A549 (cell line): ENCODE measurements at regions not wholly inside any gene's neighbourhood (a gene's known extent, or its start where the extent isn't known, plus 50 kb on each side); places are given as distances from the start of the nearest gene placed in this dataset.
A peak's percentile ranks its signal among the peaks of the same experiment; 100 is the strongest.

Experiments used
- ATAC-seq, 2 experiments: fragments of 200-7000 bp in 1 of 2; fragments of >200 bp in 1 of 2; cut with Nextera tagmentation in 1 of 2; cut with Tn5 transposase in 1 of 2; 3 replicates each; pipeline versions ENCODE4 v1.8.0 to v1.9.1; 2018 to 2020; ENCODE audit warnings: mild to moderate bottlenecking in 1 of 2, moderate library complexity in 1 of 2
- CTCF ChIA-PET: fragments of 300-600 bp; sonication (Branson Sonifier 250); formaldehyde crosslinking; extraction: SDS; loops from one replicate; lab custom pipeline; 2021; ENCODE audit warnings: antibody characterized with exemption, inconsistent platforms; lab: Yijun Ruan, JAX
- POLR2A ChIA-PET: fragments of 350-600 bp; formaldehyde crosslinking; extraction: SDS; loops from one replicate; lab custom pipeline; 2021; ENCODE audit warnings: antibody characterized with exemption, inconsistent platforms; lab: Yijun Ruan, JAX
- DNase-seq, 2 experiments: peaks; one replicate each; pipeline versions ENCODE4 v3.0.0 to v3.0.0-alpha.2; 2011 to 2016; ENCODE audit warnings: low read depth in 1 of 2, low spot score in 1 of 2
- FAIRE-seq: peaks from 2 replicates; lab custom pipeline; 2011; peaks lifted over from hg19 to GRCh38; lab: Jason Lieb, UNC
- H3K27ac ChIP-seq, 2 experiments: fragments of >200 bp; sonication (Bioruptor Twin); formaldehyde crosslinking; 3 replicates each; pipeline ENCODE4 v1.5.1; 2016 to 2017
- H3K4me1 ChIP-seq: fragments of >200 bp; sonication (Bioruptor Twin); formaldehyde crosslinking; 3 replicates; pipeline ENCODE4 v1.6.1; 2016
- H3K4me2 ChIP-seq: fragments of >200 bp; sonication (Bioruptor Twin); formaldehyde crosslinking; 3 replicates; pipeline ENCODE4 v1.6.1; 2016
- H3K4me3 ChIP-seq: fragments of >200 bp; sonication (Bioruptor Twin); formaldehyde crosslinking; 3 replicates; pipeline ENCODE4 v1.5.1; 2016
- H3K9me3 ChIP-seq: fragments of >200 bp; sonication (Bioruptor Twin); formaldehyde crosslinking; 3 replicates; pipeline ENCODE4 v1.6.1; 2016
- EHF ChIP-seq: fragments of 250-450 bp; sonication (Bioruptor Pico); IDR thresholded peaks from 2 replicates; pipeline ENCODE4 v1.5.0; 2020; ENCODE audit warnings: mild to moderate bottlenecking
- FOSB ChIP-seq: fragments of 250-450 bp; sonication (Bioruptor Pico); IDR thresholded peaks from 2 replicates; pipeline ENCODE4 v1.5.0; 2020; ENCODE audit warnings: mild to moderate bottlenecking, moderate library complexity
- FOSL2 ChIP-seq, 2 experiments: fragments of 450-650 bp in 1 of 2; fragments of >200 bp in 1 of 2; sonication (Bioruptor Twin) in 1 of 2; formaldehyde crosslinking; IDR thresholded peaks; 2 replicates each; pipeline versions ENCODE4 v1.5.0 to v1.6.1; 2016 to 2020; ENCODE audit warnings: mild to moderate bottlenecking in 1 of 2, moderate library complexity in 1 of 2
- JUNB ChIP-seq: fragments of >200 bp; sonication (Bioruptor Twin); formaldehyde crosslinking; IDR thresholded peaks from 2 replicates; pipeline ENCODE4 v1.6.1; 2016
- KDM1A ChIP-seq: fragments of 200-600 bp; sonication (generic); IDR thresholded peaks from 2 replicates; pipeline ENCODE4 v1.6.1; 2016; ENCODE audit warnings: low read depth, mild to moderate bottlenecking
- MAZ ChIP-seq: fragments of 150-350 bp; IDR thresholded peaks from 2 replicates; pipeline ENCODE4 v1.6.1; 2014; ENCODE audit warnings: antibody characterized with exemption, low read depth, low read length, borderline replicate concordance
- NFE2L2 ChIP-seq: fragments of 150-350 bp; conservative IDR thresholded peaks from 2 replicates; pipeline ENCODE4 v1.6.1; 2014; ENCODE audit warnings: low read length
- RAD21 ChIP-seq, 2 experiments: fragments of >200 bp in 1 of 2; sonication (Bioruptor Twin) in 1 of 2; formaldehyde crosslinking in 1 of 2; IDR thresholded peaks in 1 of 2; conservative IDR thresholded peaks in 1 of 2; 2 replicates in 1 of 2; 3 replicates in 1 of 2; pipeline ENCODE4 v1.6.1; 2012 to 2018; ENCODE audit warnings: inconsistent platforms in 1 of 2
- ZNF302 ChIP-seq: fragments of 250-450 bp; sonication (Bioruptor Pico); IDR thresholded peaks from 2 replicates; pipeline ENCODE4 v1.9.0; 2021; ENCODE audit warnings: inconsistent platforms, mild to moderate bottlenecking, moderate library complexity
- WGBS: methylation state at CpG from one replicate; pipeline ENCODE4 v1.1.6; 2017; ENCODE audit errors: missing lambda C conversion rate; 5-methylcytosine and 5-hydroxymethylcytosine counted together
- TF ChIP-seq, protein P1 (sequence below): IDR thresholded peaks from 2 replicates; pipeline ENCODE4 v1.6.1; 2012
- TF ChIP-seq, protein P2 (sequence below): fragments of 450-650 bp; IDR thresholded peaks from 2 replicates; pipeline ENCODE4 v1.6.1; 2014; ENCODE audit warnings: antibody characterized with exemption
- TF ChIP-seq, protein P3 (sequence below): fragments of 200-600 bp; sonication (generic); IDR thresholded peaks from 2 replicates; pipeline ENCODE4 v1.6.1; 2016; ENCODE audit warnings: antibody characterized with exemption, mild to moderate bottlenecking, moderate library complexity

DNA sequence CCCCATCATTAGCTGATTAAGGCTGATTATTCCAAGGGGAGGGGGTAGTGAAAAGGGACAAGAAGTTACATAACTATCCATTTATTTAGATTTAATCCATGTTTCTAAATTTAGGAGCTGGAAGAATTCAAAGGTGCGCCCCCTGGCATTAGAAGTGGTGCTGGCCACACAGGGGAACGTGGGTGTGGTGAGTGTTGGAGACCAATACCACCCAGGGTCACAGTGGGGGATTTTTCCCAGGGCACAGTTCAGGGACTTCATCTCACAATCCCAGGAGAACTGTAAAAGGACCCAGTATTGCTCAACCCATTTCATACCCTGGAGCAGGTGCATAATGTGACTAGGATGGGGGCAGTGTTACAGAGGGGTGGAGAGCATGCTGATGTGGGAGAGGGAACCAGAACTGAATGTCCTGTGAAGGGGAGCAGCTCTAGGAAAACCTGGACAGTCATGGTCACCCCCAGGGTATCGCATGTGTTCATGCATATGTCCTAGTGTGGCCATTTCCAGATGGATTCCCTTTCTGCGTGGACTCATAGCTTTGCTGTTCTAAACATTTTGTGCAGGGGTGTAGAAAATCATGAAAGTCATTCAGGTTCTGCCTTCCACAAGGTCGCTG is 110.3 kb downstream of the LSM3 start:
- Histone ChIP-seq H3K27ac (peak overlapping the region in 1 of 2 experiments; percentile 58; a peak in 1 of 6 replicates), H3K4me3 (no peak overlapping the region), H3K4me1 (peaks cover 18% of the 10 kb centered on the region), H3K4me2 (peak overlapping the region; percentile 28; the same call in 2 of the 3 replicates), H3K9me3 (no peaks in the 10 kb centered on the region)
- POLR2A ChIA-PET = no interaction called here
- CTCF ChIA-PET = interaction anchor here (0.8 to 2.7 kb wide), 9 partner anchors 10 to 259 kb away, joined by 3 to 14 read pairs (median 4); no protein-coding TSS in a partner anchor
- ATAC-seq (no peak), FAIRE-seq (no peak), DNase-seq (no peak)
- no peak for TF ChIP-seq FOSB (CRISPR knock-in tag)
- TF ChIP-seq, protein P1, sequence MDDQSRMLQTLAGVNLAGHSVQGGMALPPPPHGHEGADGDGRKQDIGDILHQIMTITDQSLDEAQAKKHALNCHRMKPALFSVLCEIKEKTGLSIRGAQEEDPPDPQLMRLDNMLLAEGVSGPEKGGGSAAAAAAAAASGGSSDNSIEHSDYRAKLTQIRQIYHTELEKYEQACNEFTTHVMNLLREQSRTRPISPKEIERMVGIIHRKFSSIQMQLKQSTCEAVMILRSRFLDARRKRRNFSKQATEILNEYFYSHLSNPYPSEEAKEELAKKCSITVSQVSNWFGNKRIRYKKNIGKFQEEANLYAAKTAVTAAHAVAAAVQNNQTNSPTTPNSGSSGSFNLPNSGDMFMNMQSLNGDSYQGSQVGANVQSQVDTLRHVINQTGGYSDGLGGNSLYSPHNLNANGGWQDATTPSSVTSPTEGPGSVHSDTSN = no peak
- TF ChIP-seq, protein P2, sequence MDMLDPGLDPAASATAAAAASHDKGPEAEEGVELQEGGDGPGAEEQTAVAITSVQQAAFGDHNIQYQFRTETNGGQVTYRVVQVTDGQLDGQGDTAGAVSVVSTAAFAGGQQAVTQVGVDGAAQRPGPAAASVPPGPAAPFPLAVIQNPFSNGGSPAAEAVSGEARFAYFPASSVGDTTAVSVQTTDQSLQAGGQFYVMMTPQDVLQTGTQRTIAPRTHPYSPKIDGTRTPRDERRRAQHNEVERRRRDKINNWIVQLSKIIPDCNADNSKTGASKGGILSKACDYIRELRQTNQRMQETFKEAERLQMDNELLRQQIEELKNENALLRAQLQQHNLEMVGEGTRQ = no peak
- no peak for TF ChIP-seq MAZ
- 54% methylated on average over 5 of the region's 5 CpGs for WGBS

DNA sequence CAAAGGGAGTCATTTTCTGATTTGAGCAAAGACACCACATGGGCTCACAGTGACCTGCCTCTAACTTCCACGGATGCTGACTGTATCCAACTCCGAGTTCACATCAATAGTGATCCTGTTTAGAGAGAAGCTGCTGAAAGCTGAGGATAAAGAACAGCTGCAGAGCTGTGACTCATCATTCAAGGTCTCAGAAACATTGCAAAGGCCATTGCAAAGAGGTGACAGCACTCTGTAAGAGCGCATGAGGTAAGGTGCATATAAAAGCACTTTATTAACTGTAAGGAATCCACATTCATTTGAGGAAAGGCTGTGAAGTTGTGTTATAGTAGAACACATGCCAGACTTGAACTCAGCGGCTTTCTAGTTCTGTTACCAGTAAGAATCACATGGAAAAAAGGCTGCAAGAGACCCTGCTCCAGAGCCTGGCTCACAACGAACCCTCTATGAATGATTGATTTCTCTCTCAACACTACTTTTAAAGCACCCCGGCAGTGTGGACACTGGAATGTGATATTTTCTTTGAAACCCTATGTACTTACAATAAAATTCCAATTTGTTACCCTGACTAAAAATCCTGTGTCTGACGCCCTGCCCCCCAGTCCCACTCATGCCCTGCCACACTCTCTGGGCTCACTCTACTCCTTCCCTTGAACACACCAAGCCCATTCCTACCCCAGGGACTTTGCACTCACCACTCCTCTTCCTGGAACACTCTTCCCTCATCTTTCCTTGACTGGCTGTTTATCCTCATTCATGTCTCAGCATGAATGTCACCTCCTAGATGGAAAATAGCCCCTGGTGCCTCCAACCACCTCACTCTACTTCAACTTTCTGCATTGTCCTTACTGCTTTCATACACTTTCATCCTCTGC is 111.2 kb downstream of the LSM3 start:
- no peak overlapping the region for H3K4me3 ChIP-seq
- DNase-seq (peak; percentile 44 to 60), FAIRE-seq (no peak), ATAC-seq (peak; percentile 77 to 80)
- CTCF ChIA-PET = interaction anchor here (0.8 to 2.7 kb wide), 7 partner anchors 10 to 177 kb away, joined by 3 to 14 read pairs (median 4); no protein-coding TSS in a partner anchor
- H3K27ac ChIP-seq = peak overlapping the region; percentile 23 to 58; a peak in 2 of 6 replicates
- WGBS = 32% methylated on average over 7 of the region's 7 CpGs
- TF ChIP-seq KDM1A (no peak), FOSL2 (IDR thresholded peaks at IDR 0.05) (no peak), FOSL2 (CRISPR knock-in tag; IDR thresholded peaks at IDR 0.05) (peak; percentile 64; the same call in 1 of the 2 replicates), EHF (no peak), MAZ (no peak), JUNB (0 out of 2 replicates have a peak, but pooled peaks have one; percentile 12), RAD21 (conservative IDR thresholded peaks at IDR 0.05 in 1 of 2, IDR thresholded peaks at IDR 0.05 in 1 of 2) (no peak)
- TF ChIP-seq, protein P3, sequence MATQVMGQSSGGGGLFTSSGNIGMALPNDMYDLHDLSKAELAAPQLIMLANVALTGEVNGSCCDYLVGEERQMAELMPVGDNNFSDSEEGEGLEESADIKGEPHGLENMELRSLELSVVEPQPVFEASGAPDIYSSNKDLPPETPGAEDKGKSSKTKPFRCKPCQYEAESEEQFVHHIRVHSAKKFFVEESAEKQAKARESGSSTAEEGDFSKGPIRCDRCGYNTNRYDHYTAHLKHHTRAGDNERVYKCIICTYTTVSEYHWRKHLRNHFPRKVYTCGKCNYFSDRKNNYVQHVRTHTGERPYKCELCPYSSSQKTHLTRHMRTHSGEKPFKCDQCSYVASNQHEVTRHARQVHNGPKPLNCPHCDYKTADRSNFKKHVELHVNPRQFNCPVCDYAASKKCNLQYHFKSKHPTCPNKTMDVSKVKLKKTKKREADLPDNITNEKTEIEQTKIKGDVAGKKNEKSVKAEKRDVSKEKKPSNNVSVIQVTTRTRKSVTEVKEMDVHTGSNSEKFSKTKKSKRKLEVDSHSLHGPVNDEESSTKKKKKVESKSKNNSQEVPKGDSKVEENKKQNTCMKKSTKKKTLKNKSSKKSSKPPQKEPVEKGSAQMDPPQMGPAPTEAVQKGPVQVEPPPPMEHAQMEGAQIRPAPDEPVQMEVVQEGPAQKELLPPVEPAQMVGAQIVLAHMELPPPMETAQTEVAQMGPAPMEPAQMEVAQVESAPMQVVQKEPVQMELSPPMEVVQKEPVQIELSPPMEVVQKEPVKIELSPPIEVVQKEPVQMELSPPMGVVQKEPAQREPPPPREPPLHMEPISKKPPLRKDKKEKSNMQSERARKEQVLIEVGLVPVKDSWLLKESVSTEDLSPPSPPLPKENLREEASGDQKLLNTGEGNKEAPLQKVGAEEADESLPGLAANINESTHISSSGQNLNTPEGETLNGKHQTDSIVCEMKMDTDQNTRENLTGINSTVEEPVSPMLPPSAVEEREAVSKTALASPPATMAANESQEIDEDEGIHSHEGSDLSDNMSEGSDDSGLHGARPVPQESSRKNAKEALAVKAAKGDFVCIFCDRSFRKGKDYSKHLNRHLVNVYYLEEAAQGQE = no peak
- POLR2A ChIA-PET = no interaction called here
- H3K4me2 ChIP-seq = peak overlapping the region; percentile 28; the same call in 2 of the 3 replicates
- peaks cover 18% of the 10 kb centered on the region for H3K4me1 ChIP-seq
- no peaks in the 10 kb centered on the region for H3K9me3 ChIP-seq

DNA sequence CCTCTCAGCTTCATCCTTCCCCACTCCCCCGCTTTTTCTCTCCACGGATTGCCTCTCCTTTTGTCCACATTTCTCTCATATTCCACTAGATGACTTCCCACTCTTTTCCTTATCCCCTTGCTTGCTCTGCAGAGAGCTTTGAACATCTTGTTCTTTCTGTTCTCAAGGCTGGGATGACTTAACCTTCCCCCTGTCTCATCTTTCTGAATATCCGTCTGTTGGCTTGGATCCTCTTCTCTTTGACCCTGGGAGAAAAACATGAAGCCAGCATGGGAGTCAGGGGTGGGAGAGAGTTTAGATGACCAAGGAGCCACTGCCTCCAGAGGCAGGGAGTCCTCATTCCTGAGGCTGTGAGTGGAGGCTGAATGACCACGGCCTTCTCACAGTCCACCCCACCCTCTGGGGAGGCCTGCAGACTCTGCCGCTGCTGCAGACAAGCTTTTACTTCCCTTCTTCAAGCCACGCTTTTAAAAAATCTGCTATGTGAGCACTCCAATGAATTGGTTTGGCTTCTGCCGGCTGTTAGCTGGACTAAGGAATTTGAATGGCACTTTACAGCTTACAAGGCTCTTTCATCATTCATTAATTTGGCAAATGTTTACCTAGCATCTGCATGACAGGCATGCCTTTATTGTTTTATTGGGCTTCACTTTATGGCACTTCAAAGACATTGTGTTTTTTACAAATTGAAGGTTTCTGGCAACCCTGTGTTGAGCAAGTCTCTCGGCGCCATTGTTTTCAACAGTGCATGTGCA is 111.6 kb upstream of the SLC6A6 start:
- TF ChIP-seq ZNF302 (CRISPR knock-in tag) = no peak
- no peak for TF ChIP-seq NFE2L2
- TF ChIP-seq, protein P1 = no peak
- ChIA-PET CTCF (interaction anchor here (0.9 to 1.0 kb wide), 2 partner anchors 87 to 176 kb away, joined by 3 read pairs; no protein-coding TSS in a partner anchor), POLR2A (no interaction called here)
- H3K4me2 ChIP-seq = no peak overlapping the region; the same call in 2 of the 3 replicates
- no peaks in the 10 kb centered on the region for H3K9me3 ChIP-seq
- H3K4me3 ChIP-seq = no peak overlapping the region
- peak overlapping the region in 1 of 2 experiments; percentile 58; a peak in 1 of 6 replicates for H3K27ac ChIP-seq
- FAIRE-seq = no peak
- no peak for ATAC-seq
- H3K4me1 ChIP-seq = peaks cover 19% of the 10 kb centered on the region
- DNase-seq = no peak
- 65% methylated on average over 9 of the region's 9 CpGs for WGBS
